ENCODE measurements at regions not wholly inside any gene's neighbourhood (a gene's known extent, or its start where the extent isn't known, plus 50 kb on each side); places are given as distances from the start of the nearest gene placed in this dataset.

- TF ChIP-seq RBM34 (IDR thresholded peaks at IDR 0.05; ENCODE audit: borderline replicate concordance, insufficient read depth, low read length) (no peak), HDAC6 (IDR thresholded peaks at IDR 0.05; ENCODE audit: low read depth, low read length) (no peak), FOXP4 (CRISPR knock-in tag; IDR thresholded peaks at IDR 0.05; ENCODE audit: borderline replicate concordance) (no peak), CTCF (IDR thresholded peaks at IDR 0.05 in 2 of 3, conservative IDR thresholded peaks at IDR 0.05 in 1 of 3; ENCODE audit: insufficient read depth in 2 of 3, low read depth in 1 of 3, low read length in 3 of 3) (no peak), MAZ (CRISPR knock-in tag; conservative IDR thresholded peaks at IDR 0.05 in 1 of 2, IDR thresholded peaks at IDR 0.05 in 1 of 2) (no peak), CREB1 (IDR thresholded peaks at IDR 0.05) (no peak), CREB1 (CRISPR knock-in tag; IDR thresholded peaks at IDR 0.05) (no peak), TAF1 (IDR thresholded peaks at IDR 0.05; ENCODE audit: control insufficient read depth, extremely low read depth, insufficient read depth, low read length, severe bottlenecking) (no peak), FOXK2 (conservative IDR thresholded peaks at IDR 0.05 in 1 of 2, IDR thresholded peaks at IDR 0.05 in 1 of 2; ENCODE audit: low read depth in 2 of 2) (no peak), ZBTB7A (IDR thresholded peaks at IDR 0.05; ENCODE audit: borderline replicate concordance, control insufficient read depth, low read depth, low read length) (no peak), CREB5 (CRISPR knock-in tag; IDR thresholded peaks at IDR 0.05) (no peak), JUN (IDR thresholded peaks at IDR 0.05; ENCODE audit: borderline replicate concordance, low read depth, low read length) (no peak), JUN (CRISPR knock-in tag; IDR thresholded peaks at IDR 0.05; ENCODE audit: borderline replicate concordance) (no peak), RAD21 (CRISPR knock-in tag; conservative IDR thresholded peaks at IDR 0.05 in 1 of 2, IDR thresholded peaks at IDR 0.05 in 1 of 2) (no peak), TCF3 (CRISPR knock-in tag; IDR thresholded peaks at IDR 0.05) (no peak)
These were observed 71.2 kb upstream of the STX18 start for GRCh38 chr4:4613126-4613465.

All from K562 (cell line).